ENCODE measurements at regions not wholly inside any gene's neighbourhood (a gene's known extent, or its start where the extent isn't known, plus 50 kb on each side); places are given as distances from the start of the nearest gene placed in this dataset.

DNA sequence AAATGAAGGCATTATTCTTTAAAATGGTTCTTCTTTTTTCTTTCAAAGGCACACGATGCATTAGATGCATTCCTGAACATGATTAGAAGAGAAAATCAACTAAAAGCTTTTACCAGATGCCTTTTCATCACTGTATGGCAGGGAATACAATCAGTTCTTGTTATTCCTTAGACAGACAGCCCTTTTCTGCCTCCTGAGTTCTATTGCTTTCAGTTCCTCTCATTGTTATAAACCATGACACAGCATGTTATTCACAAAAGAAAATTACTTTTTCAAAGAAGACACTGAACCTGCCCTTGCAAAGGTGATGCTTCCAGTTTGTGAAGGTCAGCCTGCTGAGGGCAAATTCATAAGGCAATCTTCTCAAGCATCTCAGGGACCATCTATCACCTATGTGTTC is 70.1 kb downstream of the FAM181B start:
- Histone ChIP-seq H3K27me3 (ENCODE audit: control insufficient read depth, insufficient read depth, low read length) (no peaks in the 10 kb centered on the region), H3K4me1 (ENCODE audit: control insufficient read depth, insufficient read depth, low read length) (no peaks in the 10 kb centered on the region), H3K27ac (ENCODE audit: low read length) (no peak overlapping the region), H3K4me3 (ENCODE audit: low read depth in 2 of 2, low read length in 2 of 2) (no peak overlapping the region), H3K36me3 (ENCODE audit: control insufficient read depth, insufficient read depth, low read length) (no peaks in the 10 kb centered on the region), H3K9me3 (ENCODE audit: control insufficient read depth, insufficient read depth, low read depth, low read length) (no peaks in the 10 kb centered on the region)
- POLR2A ChIA-PET = no interaction called here
- no TSS peak for BruUV-seq (replicated peaks)
- intact Hi-C loops (cut with micrococcal nuclease; ENCODE audit: unreplicated experiment) (no loop called here), in situ Hi-C loops (cut with HindIII; ENCODE audit: low pct_unique_long_range_greater_than_20kb, low sequenced_read_pairs) (no loop called here)
- CTCF ChIA-PET = no interaction called here
- no peak for DNase-seq (ENCODE audit: low read depth, low spot score)
- no peak for ATAC-seq
- TF ChIP-seq, protein P1, sequence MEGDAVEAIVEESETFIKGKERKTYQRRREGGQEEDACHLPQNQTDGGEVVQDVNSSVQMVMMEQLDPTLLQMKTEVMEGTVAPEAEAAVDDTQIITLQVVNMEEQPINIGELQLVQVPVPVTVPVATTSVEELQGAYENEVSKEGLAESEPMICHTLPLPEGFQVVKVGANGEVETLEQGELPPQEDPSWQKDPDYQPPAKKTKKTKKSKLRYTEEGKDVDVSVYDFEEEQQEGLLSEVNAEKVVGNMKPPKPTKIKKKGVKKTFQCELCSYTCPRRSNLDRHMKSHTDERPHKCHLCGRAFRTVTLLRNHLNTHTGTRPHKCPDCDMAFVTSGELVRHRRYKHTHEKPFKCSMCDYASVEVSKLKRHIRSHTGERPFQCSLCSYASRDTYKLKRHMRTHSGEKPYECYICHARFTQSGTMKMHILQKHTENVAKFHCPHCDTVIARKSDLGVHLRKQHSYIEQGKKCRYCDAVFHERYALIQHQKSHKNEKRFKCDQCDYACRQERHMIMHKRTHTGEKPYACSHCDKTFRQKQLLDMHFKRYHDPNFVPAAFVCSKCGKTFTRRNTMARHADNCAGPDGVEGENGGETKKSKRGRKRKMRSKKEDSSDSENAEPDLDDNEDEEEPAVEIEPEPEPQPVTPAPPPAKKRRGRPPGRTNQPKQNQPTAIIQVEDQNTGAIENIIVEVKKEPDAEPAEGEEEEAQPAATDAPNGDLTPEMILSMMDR (IDR thresholded peaks at IDR 0.05) = no peak
- TF ChIP-seq SIN3A (IDR thresholded peaks at IDR 0.05; ENCODE audit: borderline replicate concordance, insufficient read depth, low read depth, low read length) (no peak), TCF7L2 (IDR thresholded peaks at IDR 0.05; ENCODE audit: low read depth, low read length) (no peak), POLR2AphosphoS5 (IDR thresholded peaks at IDR 0.05; ENCODE audit: low read depth, low read length) (no peak)

DNA sequence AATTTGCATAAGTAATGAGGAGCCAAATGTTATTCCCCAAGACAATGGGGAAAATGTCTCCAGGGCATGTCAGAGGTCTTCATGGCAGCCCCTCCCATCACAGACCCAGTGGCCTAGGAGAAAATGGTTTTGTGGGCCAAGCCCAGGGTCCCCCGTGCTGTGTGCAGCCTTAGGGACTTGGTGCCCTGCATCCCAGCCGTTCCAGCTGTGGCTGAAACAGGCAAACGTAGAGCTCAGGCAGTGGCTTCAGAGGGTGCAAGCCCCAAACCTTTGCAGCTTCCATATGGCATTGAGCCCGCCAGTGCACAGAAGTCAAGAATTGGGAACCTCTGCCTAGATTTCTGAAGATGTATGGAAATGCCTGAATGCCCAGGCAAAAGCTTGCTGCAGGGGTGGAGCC is 79.9 kb downstream of the FAM181B start:
- H3K4me1 ChIP-seq (ENCODE audit: control insufficient read depth, insufficient read depth, low read length) = no peaks in the 10 kb centered on the region
- no peaks in the 10 kb centered on the region for H3K9me3 ChIP-seq (ENCODE audit: control insufficient read depth, insufficient read depth, low read depth, low read length)
- ATAC-seq (no peak), DNase-seq (ENCODE audit: low read depth, low spot score) (no peak)
- H3K27me3 ChIP-seq (ENCODE audit: control insufficient read depth, insufficient read depth, low read length) = no peaks in the 10 kb centered on the region
- ChIA-PET POLR2A (no interaction called here), CTCF (no interaction called here)
- no peaks in the 10 kb centered on the region for H3K36me3 ChIP-seq (ENCODE audit: control insufficient read depth, insufficient read depth, low read length)
- in situ Hi-C loops (cut with HindIII; ENCODE audit: low pct_unique_long_range_greater_than_20kb, low sequenced_read_pairs) (no loop called here), intact Hi-C loops (cut with micrococcal nuclease; ENCODE audit: unreplicated experiment) (no loop called here)
- H3K4me3 ChIP-seq (ENCODE audit: low read depth in 2 of 2, low read length in 2 of 2) = no peak overlapping the region
- TF ChIP-seq SIN3A (IDR thresholded peaks at IDR 0.05; ENCODE audit: borderline replicate concordance, insufficient read depth, low read depth, low read length) (no peak), TCF7L2 (IDR thresholded peaks at IDR 0.05; ENCODE audit: low read depth, low read length) (no peak), POLR2AphosphoS5 (IDR thresholded peaks at IDR 0.05; ENCODE audit: low read depth, low read length) (no peak)
- TF ChIP-seq, protein P1 (IDR thresholded peaks at IDR 0.05) = no peak
- TF ChIP-seq, protein P2, sequence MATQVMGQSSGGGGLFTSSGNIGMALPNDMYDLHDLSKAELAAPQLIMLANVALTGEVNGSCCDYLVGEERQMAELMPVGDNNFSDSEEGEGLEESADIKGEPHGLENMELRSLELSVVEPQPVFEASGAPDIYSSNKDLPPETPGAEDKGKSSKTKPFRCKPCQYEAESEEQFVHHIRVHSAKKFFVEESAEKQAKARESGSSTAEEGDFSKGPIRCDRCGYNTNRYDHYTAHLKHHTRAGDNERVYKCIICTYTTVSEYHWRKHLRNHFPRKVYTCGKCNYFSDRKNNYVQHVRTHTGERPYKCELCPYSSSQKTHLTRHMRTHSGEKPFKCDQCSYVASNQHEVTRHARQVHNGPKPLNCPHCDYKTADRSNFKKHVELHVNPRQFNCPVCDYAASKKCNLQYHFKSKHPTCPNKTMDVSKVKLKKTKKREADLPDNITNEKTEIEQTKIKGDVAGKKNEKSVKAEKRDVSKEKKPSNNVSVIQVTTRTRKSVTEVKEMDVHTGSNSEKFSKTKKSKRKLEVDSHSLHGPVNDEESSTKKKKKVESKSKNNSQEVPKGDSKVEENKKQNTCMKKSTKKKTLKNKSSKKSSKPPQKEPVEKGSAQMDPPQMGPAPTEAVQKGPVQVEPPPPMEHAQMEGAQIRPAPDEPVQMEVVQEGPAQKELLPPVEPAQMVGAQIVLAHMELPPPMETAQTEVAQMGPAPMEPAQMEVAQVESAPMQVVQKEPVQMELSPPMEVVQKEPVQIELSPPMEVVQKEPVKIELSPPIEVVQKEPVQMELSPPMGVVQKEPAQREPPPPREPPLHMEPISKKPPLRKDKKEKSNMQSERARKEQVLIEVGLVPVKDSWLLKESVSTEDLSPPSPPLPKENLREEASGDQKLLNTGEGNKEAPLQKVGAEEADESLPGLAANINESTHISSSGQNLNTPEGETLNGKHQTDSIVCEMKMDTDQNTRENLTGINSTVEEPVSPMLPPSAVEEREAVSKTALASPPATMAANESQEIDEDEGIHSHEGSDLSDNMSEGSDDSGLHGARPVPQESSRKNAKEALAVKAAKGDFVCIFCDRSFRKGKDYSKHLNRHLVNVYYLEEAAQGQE (IDR thresholded peaks at IDR 0.05; ENCODE audit: insufficient read depth in 1 of 2, low read depth in 2 of 2, low read length in 1 of 2) = no peak
- no TSS peak for BruUV-seq (replicated peaks)
- H3K27ac ChIP-seq (ENCODE audit: low read length) = no peak overlapping the region

All from Panc1 (cell line).